Stimulated activated CD4-positive, alpha-beta T cell treated with anti-CD3 and anti-CD28 coated beads, Interleukin-1b, Interleukin-23, amount 100 ng/mL, for 1 hour (primary cell): ENCODE measurements at regions not wholly inside any gene's neighbourhood (a gene's known extent, or its start where the extent isn't known, plus 50 kb on each side); places are given as distances from the start of the nearest gene placed in this dataset.

Source experiments
- DNase-seq, 2 donors: peaks; one replicate each; pipeline ENCODE4 v3.0.0-alpha.2; 2020; ENCODE audit warnings: low read depth in 2 of 2

- DNase-seq: no peak
Observed at GRCh38 chr1:244157731-244158438, 106.8 kb downstream of the ZBTB18 start.

DNA sequence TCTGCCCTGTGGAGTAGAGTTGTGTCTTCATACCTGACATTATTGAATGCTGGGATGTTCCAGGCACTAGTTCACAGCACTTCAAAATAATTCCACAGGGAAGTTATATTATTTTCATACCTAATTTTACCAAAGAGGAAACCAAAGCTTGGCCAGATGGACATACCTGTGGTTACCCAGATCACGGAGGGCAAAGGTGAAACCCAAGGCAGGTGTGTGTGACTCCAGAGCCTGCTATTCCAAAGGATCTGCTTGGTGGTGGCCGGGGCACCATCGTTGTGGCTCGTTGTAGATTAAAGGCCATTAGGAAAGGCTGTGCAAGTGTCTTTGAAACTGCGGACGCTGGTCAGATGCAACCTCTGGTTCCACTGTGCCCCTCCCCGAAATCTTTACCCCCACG, 108.6 kb downstream of the ZBTB18 start:
- DNase-seq: no peak

GRCh38 chr1:244160455-244161235, 109.6 kb downstream of the ZBTB18 start:
- DNase-seq: no peak

- DNase-seq: no peak
Observed at GRCh38 chr1:244161236-244161510, 110.1 kb downstream of the ZBTB18 start.

DNA sequence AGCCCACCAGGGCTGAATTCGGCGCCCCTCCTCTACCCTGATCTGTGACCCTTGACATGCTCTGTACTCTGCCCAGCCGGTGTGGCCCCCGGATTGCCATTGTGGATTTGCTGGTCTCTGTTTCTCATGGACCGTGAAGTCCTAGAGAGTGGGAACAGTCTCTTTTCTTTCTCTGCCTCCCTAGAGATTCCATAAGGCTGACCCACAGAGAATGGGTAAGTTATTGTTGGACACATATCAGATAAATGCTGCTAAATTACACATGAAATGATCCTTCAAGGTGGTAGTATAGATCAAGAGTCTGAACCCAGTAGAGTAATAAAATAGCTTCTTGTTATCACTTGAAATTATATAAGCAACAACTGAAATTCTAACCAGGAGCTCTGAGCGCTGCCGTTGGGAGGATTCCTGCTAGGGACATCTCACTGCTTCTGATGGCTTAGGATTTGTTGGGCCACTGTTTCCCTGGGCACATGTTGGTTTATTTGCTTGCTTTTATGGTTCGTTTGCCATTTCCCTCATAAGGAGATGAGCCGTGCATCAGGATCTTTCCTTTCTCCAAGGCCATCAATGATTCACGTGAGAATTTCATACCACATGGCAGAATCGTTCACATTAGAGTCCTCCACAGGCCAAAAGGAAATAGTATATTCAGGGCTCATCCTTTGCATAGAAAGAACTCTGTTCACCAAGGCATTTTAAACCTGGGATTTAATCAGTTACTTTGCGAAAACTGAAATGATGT, 111.9 kb downstream of the ZBTB18 start:
- DNase-seq: no peak

GRCh38 chr1:244163861-244164510, 112.9 kb downstream of the ZBTB18 start:
- DNase-seq: no peak

GRCh38 chr1:244164511-244164890, 113.4 kb downstream of the ZBTB18 start:
- DNase-seq: no peak

DNA sequence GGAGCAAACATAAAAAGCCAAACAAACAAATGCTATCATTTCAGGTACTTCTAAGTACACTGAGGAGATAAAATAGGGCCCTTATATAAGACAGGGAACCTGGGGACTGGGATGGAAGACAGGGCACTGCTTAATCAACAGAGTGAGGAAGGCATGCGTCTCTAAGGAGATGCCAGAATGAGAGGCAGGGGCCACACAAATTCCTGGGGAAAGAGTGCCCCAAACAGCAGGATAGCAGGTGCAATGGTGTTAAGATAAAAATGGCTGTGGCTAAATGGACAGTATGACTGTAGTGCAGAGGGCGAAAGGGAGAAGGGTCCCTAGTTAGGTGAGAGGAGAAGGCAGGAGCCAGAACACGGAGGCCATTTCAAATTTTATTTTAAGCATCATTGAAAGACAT, 113.9 kb downstream of the ZBTB18 start:
- no peak for DNase-seq

GRCh38 chr1:244165701-244166100, 114.6 kb downstream of the ZBTB18 start:
- DNase-seq: no peak

DNA sequence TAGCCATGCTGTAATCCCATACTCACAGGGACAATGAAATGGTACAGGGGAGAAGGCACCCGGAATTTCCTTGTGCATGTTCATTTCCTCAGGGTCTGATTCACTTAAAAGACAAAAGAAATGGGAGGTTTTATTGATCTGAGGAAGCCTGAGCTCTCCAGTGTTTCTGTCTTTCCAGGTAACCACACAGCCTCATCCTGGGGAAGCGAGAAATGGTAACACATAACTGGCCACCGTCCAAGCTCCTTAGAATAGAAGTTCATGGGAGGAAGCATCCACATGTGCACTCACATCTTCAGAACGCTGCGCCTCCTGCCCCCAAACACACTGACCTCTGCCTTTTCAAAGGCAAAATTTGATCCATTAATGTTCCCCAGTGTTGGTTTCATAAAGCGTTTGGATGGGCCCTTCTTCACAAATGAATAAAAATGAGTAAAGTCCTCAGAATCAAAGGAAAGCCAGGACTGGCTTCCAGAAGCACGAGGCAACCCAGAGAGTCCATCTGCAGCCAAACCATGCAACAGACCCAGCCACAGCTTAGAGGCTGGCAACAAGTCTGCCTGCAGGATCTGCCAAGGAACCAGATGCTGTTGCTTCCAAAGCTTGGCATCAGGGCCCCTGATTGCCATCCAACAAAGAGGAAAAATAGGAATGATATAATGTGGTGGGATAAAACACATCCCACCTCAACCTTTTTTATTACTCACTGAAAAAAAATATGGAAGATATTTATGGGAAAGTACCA, 120.3 kb downstream of the ZBTB18 start:
- DNase-seq: no peak

GRCh38 chr1:244173240-244173639, 122.2 kb downstream of the ZBTB18 start:
- DNase-seq: no peak

- DNase-seq: no peak
Observed at GRCh38 chr1:244173769-244174168, 122.7 kb downstream of the ZBTB18 start.

DNA sequence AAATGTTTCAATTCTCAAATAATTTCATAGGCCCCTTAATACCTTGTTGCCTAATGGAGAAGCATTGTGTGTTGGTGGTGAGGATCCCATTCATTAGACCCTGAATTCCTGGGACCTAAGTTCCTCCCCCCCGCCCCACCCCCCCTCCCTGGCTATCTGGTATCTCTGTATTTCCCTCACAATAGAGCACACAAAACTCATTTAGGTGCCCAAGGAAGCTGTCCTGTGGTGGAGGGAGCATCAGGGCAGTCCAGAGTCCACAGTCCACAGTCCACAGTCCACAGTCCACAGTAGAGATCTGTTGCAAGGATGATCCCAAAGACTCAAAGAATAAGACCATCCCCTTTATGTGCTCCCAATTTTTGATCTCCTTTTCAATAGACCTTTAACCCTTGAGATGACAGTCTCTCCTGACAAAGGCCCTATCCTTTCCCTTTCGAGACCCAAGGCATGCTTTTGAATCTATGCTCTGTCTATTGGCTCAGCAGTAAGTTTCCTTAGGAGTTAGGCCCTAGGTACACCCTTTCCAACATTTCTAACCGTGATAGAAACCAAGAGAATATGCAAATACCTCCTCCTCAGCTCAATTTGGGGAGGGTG, 123.9 kb downstream of the ZBTB18 start:
- DNase-seq: no peak

DNA sequence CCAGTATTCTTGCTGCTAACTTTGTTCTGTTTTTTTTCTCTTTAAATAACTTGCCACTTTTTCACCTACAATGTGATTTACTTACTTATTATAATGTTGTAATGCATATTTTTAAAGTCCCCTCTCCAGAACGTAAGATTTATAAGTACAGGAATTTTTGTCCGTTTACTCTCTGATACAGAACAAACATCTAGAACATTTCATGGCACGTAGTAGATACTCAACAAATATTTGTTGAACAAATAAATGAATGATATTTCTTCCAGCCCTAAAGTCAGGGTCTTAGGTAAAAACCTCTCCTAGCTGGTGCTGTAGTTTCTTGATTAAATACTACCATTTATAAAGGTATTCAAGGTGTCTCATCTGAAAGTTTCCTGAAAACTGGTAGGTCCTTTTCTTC, 125.1 kb downstream of the ZBTB18 start:
- DNase-seq: no peak

- no peak for DNase-seq
Observed at GRCh38 chr1:244180256-244180655, 129.2 kb downstream of the ZBTB18 start.

- DNase-seq: no peak
Observed at GRCh38 chr1:244181867-244182266, 130.8 kb downstream of the ZBTB18 start.

DNA sequence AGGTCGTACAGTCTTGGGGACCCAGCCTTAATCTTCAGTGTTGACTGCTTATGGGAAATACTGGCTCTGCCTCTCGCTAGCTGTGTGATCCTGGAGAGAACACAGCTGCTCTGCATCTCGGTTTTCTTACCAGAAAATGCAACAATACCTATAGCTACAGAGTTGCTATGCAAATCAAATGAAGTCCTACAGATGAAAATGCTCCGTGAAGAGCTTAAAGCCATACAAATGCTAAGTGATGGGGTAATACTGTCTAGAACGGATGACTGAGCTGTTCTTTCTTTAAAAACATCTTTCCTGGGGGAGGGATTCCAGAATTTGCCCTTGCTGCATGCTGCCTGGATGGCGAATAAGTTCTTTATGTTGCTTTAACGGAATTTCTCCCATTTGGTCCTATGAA, 132.0 kb downstream of the ZBTB18 start:
- no peak for DNase-seq

DNA sequence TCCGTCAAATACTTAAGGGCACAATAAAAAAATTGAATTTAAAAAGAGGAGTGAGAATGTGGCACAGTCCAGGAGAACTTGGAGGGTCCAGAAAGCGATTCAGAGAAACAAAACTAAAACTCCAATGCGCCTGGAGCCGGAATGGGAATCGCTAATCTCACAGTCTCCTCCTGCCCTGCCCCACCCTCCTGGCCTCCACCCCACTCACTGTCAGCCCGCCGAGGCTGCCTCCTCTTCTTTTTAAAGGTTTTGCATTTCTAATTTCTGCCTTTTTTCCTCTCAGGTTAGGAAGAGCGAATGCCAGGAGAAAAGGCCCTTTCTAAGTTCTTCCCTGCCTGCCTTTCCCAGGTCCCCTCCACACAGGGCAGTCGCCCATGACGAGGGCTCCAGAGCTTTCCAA, 135.3 kb downstream of the ZBTB18 start:
- no peak for DNase-seq

DNA sequence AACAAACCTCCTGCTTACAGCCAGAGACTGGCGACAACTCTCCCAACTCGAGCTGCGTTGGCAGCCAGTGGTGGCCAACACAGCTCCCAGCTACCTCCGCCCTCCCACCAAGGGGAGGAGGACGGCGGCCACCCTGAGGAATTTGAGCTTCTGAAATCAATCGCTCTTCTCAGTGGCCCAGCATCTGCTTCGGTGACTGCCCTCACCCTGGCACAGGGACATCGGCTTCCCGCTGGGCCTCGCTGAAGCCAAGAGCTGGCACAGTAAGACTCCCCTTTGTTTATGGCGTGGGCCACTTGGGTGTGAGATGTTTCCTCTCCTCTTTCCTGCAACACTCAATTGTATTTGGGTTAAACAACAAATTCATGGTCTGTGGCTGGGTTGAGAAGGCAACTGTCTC, 136.2 kb downstream of the ZBTB18 start:
- DNase-seq: no peak

DNA sequence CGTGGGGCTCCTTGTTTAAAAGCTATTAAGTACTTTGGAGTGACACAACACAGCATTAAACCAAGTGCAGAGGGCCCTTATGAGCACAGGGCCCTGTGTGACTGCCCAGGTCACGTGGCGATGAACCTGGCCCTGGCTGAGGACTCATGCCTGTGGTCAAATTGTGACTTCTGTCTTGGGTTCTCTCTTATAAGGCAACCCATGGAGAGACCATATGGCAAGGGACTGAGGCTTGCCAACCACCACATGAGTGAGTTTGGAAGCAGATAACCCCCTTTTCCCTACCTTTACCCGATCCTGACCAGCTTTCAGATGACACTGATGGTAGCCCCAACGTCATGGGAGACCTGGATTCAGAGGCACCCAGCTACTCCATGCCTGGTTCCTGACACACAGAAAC, 140.5 kb downstream of the ZBTB18 start:
- DNase-seq: no peak

DNA sequence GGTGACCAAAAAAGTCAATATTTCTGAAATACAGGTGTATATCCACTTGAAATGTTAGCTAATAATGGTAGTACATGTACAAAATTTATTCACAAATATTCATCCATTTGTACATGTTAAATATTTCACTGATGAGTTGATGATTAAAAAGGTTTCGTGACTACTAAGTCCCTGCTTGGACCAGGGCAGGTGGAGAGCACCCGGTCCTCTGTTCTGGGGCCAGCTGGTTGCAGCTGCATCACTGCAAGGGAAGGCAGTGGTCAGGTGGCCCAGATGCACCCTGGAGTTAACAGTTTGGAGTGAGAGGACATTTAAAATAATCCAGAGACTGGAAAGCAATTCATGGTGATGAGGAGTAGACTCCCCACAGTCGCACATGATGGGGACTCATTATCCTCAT, 141.2 kb downstream of the ZBTB18 start:
- no peak for DNase-seq
